ENCODE measurements at regions not wholly inside any gene's neighbourhood (a gene's known extent, or its start where the extent isn't known, plus 50 kb on each side); places are given as distances from the start of the nearest gene placed in this dataset.

DNA sequence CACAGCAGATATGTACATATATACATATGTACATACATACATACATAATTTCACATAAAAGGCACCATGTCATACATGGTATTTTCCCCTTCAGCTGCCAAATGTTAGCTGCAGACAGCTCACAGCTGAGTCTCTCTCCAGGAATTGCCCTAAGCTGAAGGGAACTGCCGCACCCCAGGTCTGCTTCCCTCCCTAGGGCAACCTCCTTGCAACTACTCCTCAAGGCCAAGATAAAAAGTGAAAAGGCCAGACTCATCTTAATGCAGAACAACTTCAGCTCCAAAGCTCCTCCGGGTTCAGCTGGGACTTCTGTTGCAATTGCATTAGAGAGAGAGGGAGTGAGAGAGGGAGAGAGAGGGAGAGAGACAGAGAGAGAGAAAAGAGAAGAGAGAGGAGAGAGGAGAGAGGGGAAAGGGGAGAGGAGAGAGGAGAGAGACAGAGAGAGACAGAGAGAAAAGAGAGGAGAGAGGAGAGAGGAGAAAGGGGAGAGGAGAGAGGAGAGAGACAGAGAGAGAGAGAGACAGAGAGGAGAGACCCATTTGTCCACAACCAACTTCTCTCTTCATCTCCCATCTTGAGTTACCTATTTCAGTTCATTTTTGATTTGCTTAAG lies 143.4 kb upstream of the HES1 start:
- no peaks in the 10 kb centered on the region for H3K36me3 ChIP-seq (ENCODE audit: control insufficient read depth in 1 of 2, insufficient read depth in 2 of 2, low read length in 1 of 2)
- no peak overlapping the region for H3K27ac ChIP-seq (ENCODE audit: low read depth in 1 of 2, low read length in 2 of 2)
- no peaks in the 10 kb centered on the region for H3K27me3 ChIP-seq (ENCODE audit: control insufficient read depth in 1 of 2, insufficient read depth in 2 of 2, low read length in 1 of 2)
- DNase-seq (no peak), ATAC-seq (ENCODE audit: low FRiP score) (no peak)
- no peaks in the 10 kb centered on the region for H3K9me3 ChIP-seq (ENCODE audit: control insufficient read depth, low read length)
- intact Hi-C loops (cut with DNase I), result no loop called here
- peaks cover 0 to under 1% of the 10 kb centered on the region in 2 donors for H3K4me1 ChIP-seq (ENCODE audit: control insufficient read depth in 1 of 2, insufficient read depth in 2 of 2, low read length in 2 of 2)
- WGBS, 2 donors, result 80 to 86% methylated on average over 2 of the region's 2 CpGs
- H3K4me3 ChIP-seq (ENCODE audit: low read length in 2 of 2), result no peak overlapping the region

DNA sequence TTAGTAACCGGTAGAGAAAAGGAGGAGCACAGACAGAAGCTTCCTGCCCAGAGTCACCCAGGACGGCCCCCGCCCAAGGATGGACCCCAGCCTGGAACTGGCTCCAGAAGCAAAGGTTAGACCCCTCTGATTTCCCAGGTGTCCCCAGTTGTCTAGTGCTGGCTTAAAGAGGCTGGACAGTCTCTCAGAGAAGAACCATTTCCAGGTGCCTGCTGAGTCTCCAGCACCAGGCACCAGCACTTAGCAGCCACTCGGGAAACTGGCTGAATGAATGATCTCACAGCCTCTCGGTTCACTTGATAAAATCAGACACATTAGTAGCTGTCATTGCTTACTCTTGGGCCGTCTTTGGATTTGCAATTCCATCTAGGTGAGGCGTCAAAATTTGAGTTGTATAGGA lies 139.7 kb upstream of the HES1 start:
- Histone ChIP-seq H3K4me3 (ENCODE audit: low read length in 2 of 2) (no peak overlapping the region), H3K36me3 (ENCODE audit: control insufficient read depth in 1 of 2, insufficient read depth in 2 of 2, low read length in 1 of 2) (no peaks in the 10 kb centered on the region), H3K9me3 (ENCODE audit: control insufficient read depth, low read length) (no peaks in the 10 kb centered on the region), H3K27me3 (ENCODE audit: control insufficient read depth in 1 of 2, insufficient read depth in 2 of 2, low read length in 1 of 2) (no peaks in the 10 kb centered on the region), H3K27ac (ENCODE audit: low read depth in 1 of 2, low read length in 2 of 2) (no peak overlapping the region), H3K4me1 (ENCODE audit: control insufficient read depth in 1 of 2, insufficient read depth in 2 of 2, low read length in 2 of 2) (peaks cover 1 to 3% of the 10 kb centered on the region in 2 donors)
- WGBS, 2 donors, result 84 to 92% methylated on average over 7 of the region's 7 CpGs
- ATAC-seq (ENCODE audit: low FRiP score) (no peak), DNase-seq (no peak)
- intact Hi-C loops (cut with DNase I), result loop anchor here in 1 of 2 donors (2.0 kb wide), 1 partner anchor 141 kb away; the partner anchor contains the start of gene HES1

GRCh38 chr3:193996641-193997089 lies 139.3 kb upstream of the HES1 start:
- ATAC-seq (ENCODE audit: low FRiP score), result no peak
- Histone ChIP-seq H3K36me3 (ENCODE audit: control insufficient read depth in 1 of 2, insufficient read depth in 2 of 2, low read length in 1 of 2) (no peaks in the 10 kb centered on the region), H3K4me3 (ENCODE audit: low read length in 2 of 2) (no peak overlapping the region), H3K4me1 (ENCODE audit: control insufficient read depth in 1 of 2, insufficient read depth in 2 of 2, low read length in 2 of 2) (peaks cover 1 to 3% of the 10 kb centered on the region in 2 donors), H3K9me3 (ENCODE audit: control insufficient read depth, low read length) (no peaks in the 10 kb centered on the region), H3K27ac (ENCODE audit: low read depth in 1 of 2, low read length in 2 of 2) (no peak overlapping the region), H3K27me3 (ENCODE audit: control insufficient read depth in 1 of 2, insufficient read depth in 2 of 2, low read length in 1 of 2) (no peaks in the 10 kb centered on the region)
- DNase-seq, result no peak
- intact Hi-C loops (cut with DNase I), result loop anchor here in 1 of 2 donors (2.0 kb wide), 1 partner anchor 140 kb away; the partner anchor contains the start of gene HES1
- 49 to 75% methylated on average over 6 of the region's 6 CpGs for WGBS, 2 donors

- no peaks in the 10 kb centered on the region for H3K36me3 ChIP-seq (ENCODE audit: control insufficient read depth in 1 of 2, insufficient read depth in 2 of 2, low read length in 1 of 2)
- 8 to 9% methylated on average over 12 of the region's 12 CpGs for WGBS, 2 donors
- no peaks in the 10 kb centered on the region for H3K9me3 ChIP-seq (ENCODE audit: control insufficient read depth, low read length)
- H3K4me3 ChIP-seq (ENCODE audit: low read length in 2 of 2), result no peak overlapping the region
- no peaks in the 10 kb centered on the region for H3K27me3 ChIP-seq (ENCODE audit: control insufficient read depth in 1 of 2, insufficient read depth in 2 of 2, low read length in 1 of 2)
- intact Hi-C loops (cut with DNase I), result loop anchor here in 1 of 2 donors (2.0 kb wide), 1 partner anchor 139 kb away; the partner anchor contains the start of gene HES1
- no peak overlapping the region for H3K27ac ChIP-seq (ENCODE audit: low read depth in 1 of 2, low read length in 2 of 2)
- DNase-seq (no peak), ATAC-seq (ENCODE audit: low FRiP score) (peak; percentile 8)
- H3K4me1 ChIP-seq (ENCODE audit: control insufficient read depth in 1 of 2, insufficient read depth in 2 of 2, low read length in 2 of 2), result peaks cover 1 to 3% of the 10 kb centered on the region in 2 donors
These were observed 138.5 kb upstream of the HES1 start for GRCh38 chr3:193997228-193998122.

- ATAC-seq (ENCODE audit: low FRiP score) (no peak), DNase-seq (no peak)
- intact Hi-C loops (cut with DNase I), result no loop called here
- Histone ChIP-seq H3K9me3 (ENCODE audit: control insufficient read depth, low read length) (no peaks in the 10 kb centered on the region), H3K27me3 (ENCODE audit: control insufficient read depth in 1 of 2, insufficient read depth in 2 of 2, low read length in 1 of 2) (no peaks in the 10 kb centered on the region), H3K4me1 (ENCODE audit: control insufficient read depth in 1 of 2, insufficient read depth in 2 of 2, low read length in 2 of 2) (peaks cover 1 to 3% of the 10 kb centered on the region in 2 donors), H3K27ac (ENCODE audit: low read depth in 1 of 2, low read length in 2 of 2) (no peak overlapping the region), H3K36me3 (ENCODE audit: control insufficient read depth in 1 of 2, insufficient read depth in 2 of 2, low read length in 1 of 2) (no peaks in the 10 kb centered on the region), H3K4me3 (ENCODE audit: low read length in 2 of 2) (no peak overlapping the region)
- WGBS, 2 donors, result 13 to 38% methylated on average over 1 of the region's 1 CpG
These were observed 137.9 kb upstream of the HES1 start for GRCh38 chr3:193998123-193998448.

DNA sequence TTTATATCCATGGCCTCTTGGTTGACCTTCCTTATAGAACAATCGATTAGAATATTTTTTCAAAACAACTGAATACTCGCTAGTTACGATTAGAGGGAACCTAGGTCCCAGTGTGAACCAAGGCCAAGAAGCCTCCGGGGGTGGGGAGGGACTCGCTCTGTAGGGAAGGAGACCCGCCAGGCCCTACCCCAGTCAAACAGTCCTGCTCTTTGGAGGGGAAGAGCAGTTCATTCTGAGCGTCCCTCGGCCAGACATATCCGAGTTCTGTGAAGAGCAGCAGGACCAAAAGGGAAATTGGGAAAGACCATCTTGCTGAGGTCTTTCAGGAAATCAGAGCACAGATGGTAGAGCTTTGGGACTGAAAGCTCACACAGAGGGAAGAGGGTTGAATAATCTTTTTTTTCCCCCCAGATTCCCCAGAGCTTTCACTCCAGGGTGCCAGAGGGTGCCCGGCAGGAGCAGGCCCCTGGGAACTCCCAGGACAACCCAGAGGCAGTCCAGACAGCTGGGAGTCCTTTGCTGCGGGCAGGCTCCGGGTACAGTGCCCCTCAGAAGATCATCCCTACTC lies 137.2 kb upstream of the HES1 start:
- 95 to 97% methylated on average over 12 of the region's 12 CpGs for WGBS, 2 donors
- intact Hi-C loops (cut with DNase I), result no loop called here
- no peaks in the 10 kb centered on the region for H3K9me3 ChIP-seq (ENCODE audit: control insufficient read depth, low read length)
- H3K4me1 ChIP-seq (ENCODE audit: control insufficient read depth in 1 of 2, insufficient read depth in 2 of 2, low read length in 2 of 2), result peaks cover 1 to 3% of the 10 kb centered on the region in 2 donors
- no peak overlapping the region for H3K27ac ChIP-seq (ENCODE audit: low read depth in 1 of 2, low read length in 2 of 2)
- H3K36me3 ChIP-seq (ENCODE audit: control insufficient read depth in 1 of 2, insufficient read depth in 2 of 2, low read length in 1 of 2), result no peaks in the 10 kb centered on the region
- no peak overlapping the region for H3K4me3 ChIP-seq (ENCODE audit: low read length in 2 of 2)
- ATAC-seq (ENCODE audit: low FRiP score) (no peak), DNase-seq (no peak)
- no peaks in the 10 kb centered on the region for H3K27me3 ChIP-seq (ENCODE audit: control insufficient read depth in 1 of 2, insufficient read depth in 2 of 2, low read length in 1 of 2)

- H3K27me3 ChIP-seq (ENCODE audit: control insufficient read depth in 1 of 2, insufficient read depth in 2 of 2, low read length in 1 of 2), result no peaks in the 10 kb centered on the region
- WGBS, 2 donors, result 96% methylated on average over 4 of the region's 4 CpGs
- peaks cover 3% of the 10 kb centered on the region in 2 donors for H3K4me1 ChIP-seq (ENCODE audit: control insufficient read depth in 1 of 2, insufficient read depth in 2 of 2, low read length in 2 of 2)
- ATAC-seq (ENCODE audit: low FRiP score) (no peak), DNase-seq (no peak)
- intact Hi-C loops (cut with DNase I), result loop anchor here (10.0 kb wide), 2 partner anchors 215 to 315 kb away; no protein-coding TSS in a partner anchor
- no peaks in the 10 kb centered on the region for H3K36me3 ChIP-seq (ENCODE audit: control insufficient read depth in 1 of 2, insufficient read depth in 2 of 2, low read length in 1 of 2)
- H3K4me3 ChIP-seq (ENCODE audit: low read length in 2 of 2), result no peak overlapping the region
- no peak overlapping the region for H3K27ac ChIP-seq (ENCODE audit: low read depth in 1 of 2, low read length in 2 of 2)
- no peaks in the 10 kb centered on the region for H3K9me3 ChIP-seq (ENCODE audit: control insufficient read depth, low read length)
These were observed 135.8 kb upstream of the HES1 start for GRCh38 chr3:194000100-194000499.

DNA sequence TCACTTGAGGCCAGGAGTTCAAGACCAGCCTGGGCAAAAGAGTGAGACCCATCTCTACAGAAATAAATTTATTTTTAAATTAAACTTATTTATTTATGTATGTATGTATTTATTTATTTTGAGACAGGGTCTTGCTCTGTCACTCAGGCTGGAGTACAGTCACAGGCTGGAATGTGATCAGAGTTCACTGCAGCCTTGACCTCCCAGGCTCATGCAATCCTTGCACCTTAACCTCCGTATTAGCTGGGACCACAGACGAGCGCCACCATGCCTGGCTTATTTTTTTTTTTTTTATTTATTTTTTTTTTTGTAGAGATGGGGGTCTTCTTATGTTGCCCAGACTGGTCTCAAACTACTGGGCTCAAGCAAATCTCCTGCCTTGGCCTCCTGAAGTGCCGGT lies 135.2 kb upstream of the HES1 start:
- Histone ChIP-seq H3K27me3 (ENCODE audit: control insufficient read depth in 1 of 2, insufficient read depth in 2 of 2, low read length in 1 of 2) (no peaks in the 10 kb centered on the region), H3K4me3 (ENCODE audit: low read length in 2 of 2) (no peak overlapping the region), H3K36me3 (ENCODE audit: control insufficient read depth in 1 of 2, insufficient read depth in 2 of 2, low read length in 1 of 2) (no peaks in the 10 kb centered on the region), H3K9me3 (ENCODE audit: control insufficient read depth, low read length) (no peaks in the 10 kb centered on the region), H3K4me1 (ENCODE audit: control insufficient read depth in 1 of 2, insufficient read depth in 2 of 2, low read length in 2 of 2) (peaks cover 3% of the 10 kb centered on the region in 2 donors), H3K27ac (ENCODE audit: low read depth in 1 of 2, low read length in 2 of 2) (no peak overlapping the region)
- intact Hi-C loops (cut with DNase I), result loop anchor here (10.0 kb wide), 2 partner anchors 216 to 314 kb away; no protein-coding TSS in a partner anchor
- ATAC-seq (ENCODE audit: low FRiP score) (no peak), DNase-seq (no peak)
- 72 to 93% methylated on average over 4 of the region's 4 CpGs for WGBS, 2 donors

All from aorta (tissue), 5 donors.